Hepatocyte (in vitro differentiated cells): ENCODE measurements at regions not wholly inside any gene's neighbourhood (a gene's known extent, or its start where the extent isn't known, plus 50 kb on each side); places are given as distances from the start of the nearest gene placed in this dataset.

Source experiments
- DNase-seq: peaks from one replicate; pipeline ENCODE4 v3.0.0-alpha.2; 2016; ENCODE audit warnings: low spot score
- H2AFZ ChIP-seq: fragments of 200-600 bp; sonication (generic); 2 replicates; pipeline ENCODE4 v1.6.0; 2016; ENCODE audit warnings: antibody characterized with exemption, mild to moderate bottlenecking
- H3K27ac ChIP-seq: fragments of 200-600 bp; sonication (generic); 2 replicates; pipeline ENCODE4 v1.5.1; 2016; ENCODE audit warnings: mild to moderate bottlenecking
- H3K27me3 ChIP-seq: fragments of 200-600 bp; sonication (generic); 2 replicates; pipeline ENCODE4 v1.6.1; 2016
- H3K36me3 ChIP-seq: fragments of 200-600 bp; sonication (generic); replicated peaks from 2 replicates; pipeline ENCODE4 v1.5.1; 2016; ENCODE audit warnings: low read depth; ENCODE audit not compliant: insufficient read depth
- H3K4me1 ChIP-seq: fragments of 200-600 bp; sonication (generic); 2 replicates; pipeline ENCODE4 v1.5.1; 2016; ENCODE audit warnings: mild to moderate bottlenecking, moderate library complexity; ENCODE audit not compliant: insufficient read depth
- H3K4me2 ChIP-seq: fragments of 200-600 bp; sonication (generic); 2 replicates; pipeline ENCODE4 v1.6.0; 2016
- H3K4me3 ChIP-seq: fragments of 200-600 bp; sonication (generic); 2 replicates; pipeline ENCODE4 v1.5.1; 2016; ENCODE audit warnings: mild to moderate bottlenecking
- H3K79me2 ChIP-seq: fragments of 200-600 bp; sonication (generic); 2 replicates; pipeline ENCODE4 v1.6.0; 2017; ENCODE audit warnings: mild to moderate bottlenecking
- H3K9me2 ChIP-seq: fragments of 200-600 bp; sonication (generic); replicated peaks from 2 replicates; pipeline ENCODE4 v1.6.0; 2017; ENCODE audit warnings: mild to moderate bottlenecking; ENCODE audit not compliant: insufficient read depth
- H3K9me3 ChIP-seq: fragments of 200-600 bp; sonication (generic); 2 replicates; pipeline ENCODE4 v1.5.1; 2016; ENCODE audit warnings: low read depth, mild to moderate bottlenecking
- H4K20me1 ChIP-seq: fragments of 200-600 bp; sonication (generic); 2 replicates; pipeline ENCODE4 v1.6.0; 2016; ENCODE audit warnings: mild to moderate bottlenecking; ENCODE audit not compliant: insufficient read depth, poor library complexity, severe bottlenecking
- EZH2 ChIP-seq: fragments of 200-600 bp; sonication (generic); IDR thresholded peaks from 2 replicates; pipeline ENCODE4 v1.6.1; 2016; ENCODE audit warnings: antibody characterized with exemption, mild to moderate bottlenecking, borderline replicate concordance
- EZH2phosphoT487 ChIP-seq: fragments of 200-600 bp; sonication (generic); IDR thresholded peaks from one replicate; pipeline ENCODE4 v1.6.1; 2018; ENCODE audit warnings: antibody characterized with exemption, mild to moderate bottlenecking, low read depth, moderate library complexity; ENCODE audit not compliant: unreplicated experiment, severe bottlenecking
- WGBS: methylation state at CpG from one replicate; pipeline ENCODE4 v1.1.6; 2016; ENCODE audit warnings: low lambda C conversion rate; ENCODE audit errors: missing lambda C conversion rate; 5-methylcytosine and 5-hydroxymethylcytosine counted together
- TF ChIP-seq, protein P1 (sequence below): fragments of 200-600 bp; sonication (generic); IDR thresholded peaks from 2 replicates; pipeline ENCODE4 v1.5.1; 2016; ENCODE audit warnings: antibody characterized with exemption, mild to moderate bottlenecking; ENCODE audit not compliant: poor library complexity

DNA sequence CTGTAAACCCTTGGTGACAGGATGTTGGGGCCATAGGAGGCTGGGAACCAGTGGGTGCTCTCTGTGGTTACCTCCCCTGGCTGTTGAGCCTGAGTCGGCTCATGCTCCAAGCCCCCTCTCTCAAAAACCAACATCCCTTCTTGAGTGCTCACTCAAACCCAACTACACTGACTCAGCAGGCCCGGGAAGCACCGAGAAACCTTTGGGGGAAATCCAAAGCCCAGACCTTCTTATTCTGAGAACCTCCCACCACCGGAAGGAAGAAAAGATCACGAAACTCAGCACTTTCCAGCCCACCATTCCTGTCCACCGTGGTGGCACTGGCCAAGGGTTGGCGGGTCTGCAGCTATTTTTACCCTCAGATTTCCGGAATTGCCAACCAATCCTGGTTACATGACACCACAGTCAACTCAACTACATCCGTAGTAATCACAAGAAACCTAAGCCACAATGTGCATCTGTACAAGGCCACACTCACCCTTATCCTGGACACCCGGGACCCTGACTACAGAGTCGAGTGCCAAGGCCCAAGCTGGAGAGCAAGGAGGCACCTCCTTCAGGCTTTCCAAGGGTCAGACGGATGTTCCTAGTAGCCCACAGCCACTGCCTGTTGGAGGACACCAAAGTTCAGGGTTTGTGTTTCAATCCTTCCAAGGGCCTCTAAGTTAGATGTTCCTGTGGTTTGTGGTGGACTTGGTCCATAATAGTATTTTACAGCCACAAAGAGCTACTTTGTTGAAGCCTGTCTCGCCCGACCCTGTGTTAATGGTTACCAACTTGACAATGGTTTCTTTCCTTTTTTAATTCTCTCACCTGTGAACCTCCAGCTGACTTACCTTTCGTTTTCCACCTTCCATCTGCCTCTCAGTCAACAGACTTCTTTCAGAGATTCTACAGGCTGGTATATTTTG, 317.0 kb downstream of the CDC5L start:
- H2AFZ ChIP-seq: no peak overlapping the region
- no peak for TF ChIP-seq EZH2
- no peak for TF ChIP-seq EZH2phosphoT487
- TF ChIP-seq, protein P1, sequence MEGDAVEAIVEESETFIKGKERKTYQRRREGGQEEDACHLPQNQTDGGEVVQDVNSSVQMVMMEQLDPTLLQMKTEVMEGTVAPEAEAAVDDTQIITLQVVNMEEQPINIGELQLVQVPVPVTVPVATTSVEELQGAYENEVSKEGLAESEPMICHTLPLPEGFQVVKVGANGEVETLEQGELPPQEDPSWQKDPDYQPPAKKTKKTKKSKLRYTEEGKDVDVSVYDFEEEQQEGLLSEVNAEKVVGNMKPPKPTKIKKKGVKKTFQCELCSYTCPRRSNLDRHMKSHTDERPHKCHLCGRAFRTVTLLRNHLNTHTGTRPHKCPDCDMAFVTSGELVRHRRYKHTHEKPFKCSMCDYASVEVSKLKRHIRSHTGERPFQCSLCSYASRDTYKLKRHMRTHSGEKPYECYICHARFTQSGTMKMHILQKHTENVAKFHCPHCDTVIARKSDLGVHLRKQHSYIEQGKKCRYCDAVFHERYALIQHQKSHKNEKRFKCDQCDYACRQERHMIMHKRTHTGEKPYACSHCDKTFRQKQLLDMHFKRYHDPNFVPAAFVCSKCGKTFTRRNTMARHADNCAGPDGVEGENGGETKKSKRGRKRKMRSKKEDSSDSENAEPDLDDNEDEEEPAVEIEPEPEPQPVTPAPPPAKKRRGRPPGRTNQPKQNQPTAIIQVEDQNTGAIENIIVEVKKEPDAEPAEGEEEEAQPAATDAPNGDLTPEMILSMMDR: no peak

DNA sequence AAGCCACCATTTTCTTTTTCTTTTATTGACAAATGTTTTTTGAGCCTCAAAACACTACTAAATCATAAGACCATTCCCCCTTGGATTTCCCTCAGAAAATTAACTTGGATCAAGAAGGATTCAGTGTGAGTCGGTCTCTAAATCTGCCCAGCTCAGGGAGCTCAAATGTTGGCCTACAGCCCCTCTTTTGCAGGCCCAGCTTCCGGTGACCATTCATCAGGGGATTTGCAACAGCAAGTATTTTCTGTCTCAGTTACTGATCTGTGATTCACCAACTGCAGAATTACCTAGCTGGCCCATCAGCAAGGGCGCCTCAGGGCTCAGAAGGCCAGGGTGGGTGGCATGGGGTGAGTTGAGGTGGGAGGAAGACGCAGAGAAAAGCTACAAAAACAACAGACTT, 318.1 kb downstream of the CDC5L start:
- no peaks in the 10 kb centered on the region for H3K4me1 ChIP-seq
- no peaks in the 10 kb centered on the region for H4K20me1 ChIP-seq
- no peaks in the 10 kb centered on the region for H3K79me2 ChIP-seq
- H2AFZ ChIP-seq: no peak overlapping the region
- no peak overlapping the region for H3K4me3 ChIP-seq
- H3K4me2 ChIP-seq: no peak overlapping the region
- H3K9me2 ChIP-seq: no peaks in the 10 kb centered on the region
- TF ChIP-seq, protein P1: no peak
- TF ChIP-seq EZH2phosphoT487: no peak
- no peak for TF ChIP-seq EZH2
- no peaks in the 10 kb centered on the region for H3K36me3 ChIP-seq
- no peaks in the 10 kb centered on the region for H3K9me3 ChIP-seq
- no peak overlapping the region for H3K27ac ChIP-seq
- H3K27me3 ChIP-seq: peaks cover 3% of the 10 kb centered on the region
- DNase-seq: no peak
- WGBS: 91% methylated on average over 4 of the region's 4 CpGs

More for the DNA sequence above, 317.0 kb downstream of the CDC5L start:
- no peak for DNase-seq
- Histone ChIP-seq H3K9me3 (no peaks in the 10 kb centered on the region), H3K4me1 (no peaks in the 10 kb centered on the region), H3K4me3 (no peak overlapping the region), H3K36me3 (no peaks in the 10 kb centered on the region), H3K4me2 (no peak overlapping the region), H3K9me2 (no peaks in the 10 kb centered on the region), H3K27ac (no peak overlapping the region), H3K79me2 (no peaks in the 10 kb centered on the region), H3K27me3 (peaks cover 3% of the 10 kb centered on the region), H4K20me1 (no peaks in the 10 kb centered on the region)
- WGBS: 92% methylated on average over 15 of the region's 15 CpGs

DNA sequence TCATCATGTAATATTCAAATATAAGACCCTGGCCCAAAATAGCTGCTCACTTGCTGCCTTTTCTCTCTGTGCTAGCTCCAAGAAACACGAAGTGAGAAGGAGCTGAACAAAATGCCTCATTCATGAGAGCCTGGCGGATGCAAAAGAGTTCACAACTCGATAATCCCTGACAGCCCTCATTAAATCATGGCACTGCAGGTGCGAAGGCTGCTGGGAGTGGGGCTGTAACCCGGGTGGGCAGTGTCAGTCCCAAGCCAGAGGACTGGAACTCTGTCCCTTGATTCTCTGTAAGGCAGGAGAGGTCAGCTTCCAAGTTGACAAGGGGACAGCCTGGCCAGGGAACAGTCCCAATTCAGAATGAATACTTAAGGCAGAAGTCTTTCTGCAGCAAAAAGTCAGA, 318.5 kb downstream of the CDC5L start:
- no peaks in the 10 kb centered on the region for H3K36me3 ChIP-seq
- 89% methylated on average over 5 of the region's 5 CpGs for WGBS
- DNase-seq: no peak
- no peak for TF ChIP-seq EZH2
- no peak for TF ChIP-seq EZH2phosphoT487
- TF ChIP-seq, protein P1: no peak
- no peaks in the 10 kb centered on the region for H4K20me1 ChIP-seq
- no peaks in the 10 kb centered on the region for H3K4me1 ChIP-seq
- H3K9me2 ChIP-seq: no peaks in the 10 kb centered on the region
- H3K9me3 ChIP-seq: no peaks in the 10 kb centered on the region
- peaks cover 3% of the 10 kb centered on the region for H3K27me3 ChIP-seq
- H2AFZ ChIP-seq: no peak overlapping the region
- H3K4me3 ChIP-seq: no peak overlapping the region
- H3K27ac ChIP-seq: no peak overlapping the region
- no peaks in the 10 kb centered on the region for H3K79me2 ChIP-seq
- no peak overlapping the region for H3K4me2 ChIP-seq
